GM11168 (cell line): ENCODE measurements at regions not wholly inside any gene's neighbourhood (a gene's known extent, or its start where the extent isn't known, plus 50 kb on each side); places are given as distances from the start of the nearest gene placed in this dataset.

Experiments used
- in situ Hi-C: fragments of 300-500 bp; cut with MboI; formaldehyde crosslinking; loops from one replicate; pipeline ENCODE4 v1.12.0; 2022; ENCODE audit warnings: low sequenced_read_pairs; ENCODE audit not compliant: unreplicated experiment

DNA sequence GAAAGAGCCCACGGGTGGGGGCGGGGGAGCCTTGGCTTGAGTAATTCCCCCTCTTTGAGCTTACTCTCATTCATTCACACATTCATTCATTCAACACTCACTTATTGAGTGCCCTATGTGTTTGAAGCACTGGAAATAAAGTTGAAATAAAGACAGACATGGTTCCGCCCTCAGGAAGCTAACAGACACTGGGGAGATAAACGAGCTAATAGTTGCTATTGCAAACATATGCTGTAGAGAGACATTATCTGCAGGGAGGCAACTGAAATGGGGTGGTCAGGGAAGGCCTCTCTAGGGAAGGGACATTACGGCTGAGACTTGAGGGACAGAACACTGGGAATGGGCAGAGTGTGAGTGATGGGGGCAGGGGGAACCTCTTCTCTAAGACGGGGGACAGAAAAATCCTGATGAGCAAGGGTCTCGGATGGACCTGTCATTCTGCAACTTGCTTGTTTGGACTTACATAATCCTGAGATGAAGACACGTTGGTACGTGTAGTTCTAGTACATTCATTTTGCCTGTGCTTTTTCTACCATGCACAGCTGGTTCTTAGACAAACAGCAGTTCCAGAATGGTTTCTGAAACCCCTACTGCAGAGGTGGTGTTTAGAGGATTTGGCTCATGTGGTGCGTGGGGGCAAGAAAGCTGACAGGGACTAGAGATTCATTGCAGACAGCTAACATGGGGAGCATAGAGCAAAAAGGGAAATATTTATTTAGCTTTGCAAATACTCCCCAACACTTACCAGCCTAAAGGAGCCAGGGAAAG is 71.1 kb upstream of the BLCAP start:
- in situ Hi-C loops: no loop called here

DNA sequence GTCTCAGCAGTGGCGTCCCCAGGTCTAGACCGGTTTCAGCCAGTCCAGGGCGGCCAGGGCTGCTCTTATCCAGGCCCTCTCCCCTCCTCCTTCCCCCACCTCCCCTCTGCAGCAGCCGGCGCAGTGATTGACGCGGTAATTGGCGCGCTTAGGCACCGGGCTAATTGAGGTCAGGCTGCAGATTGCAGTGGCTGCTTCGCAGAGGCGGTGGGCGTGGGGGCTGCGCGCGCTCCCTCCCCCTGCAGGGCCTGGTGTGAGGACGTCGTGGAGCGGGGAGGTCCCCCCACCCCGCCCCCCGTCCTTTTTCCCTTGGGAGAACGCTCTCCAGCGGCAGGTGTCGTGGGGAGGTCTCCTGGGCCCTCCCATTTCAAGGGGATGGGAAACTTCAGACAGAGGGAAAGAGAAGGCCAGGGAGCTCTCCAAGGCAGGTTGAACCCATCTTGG is 70.4 kb upstream of the BLCAP start:
- in situ Hi-C loops: no loop called here

DNA sequence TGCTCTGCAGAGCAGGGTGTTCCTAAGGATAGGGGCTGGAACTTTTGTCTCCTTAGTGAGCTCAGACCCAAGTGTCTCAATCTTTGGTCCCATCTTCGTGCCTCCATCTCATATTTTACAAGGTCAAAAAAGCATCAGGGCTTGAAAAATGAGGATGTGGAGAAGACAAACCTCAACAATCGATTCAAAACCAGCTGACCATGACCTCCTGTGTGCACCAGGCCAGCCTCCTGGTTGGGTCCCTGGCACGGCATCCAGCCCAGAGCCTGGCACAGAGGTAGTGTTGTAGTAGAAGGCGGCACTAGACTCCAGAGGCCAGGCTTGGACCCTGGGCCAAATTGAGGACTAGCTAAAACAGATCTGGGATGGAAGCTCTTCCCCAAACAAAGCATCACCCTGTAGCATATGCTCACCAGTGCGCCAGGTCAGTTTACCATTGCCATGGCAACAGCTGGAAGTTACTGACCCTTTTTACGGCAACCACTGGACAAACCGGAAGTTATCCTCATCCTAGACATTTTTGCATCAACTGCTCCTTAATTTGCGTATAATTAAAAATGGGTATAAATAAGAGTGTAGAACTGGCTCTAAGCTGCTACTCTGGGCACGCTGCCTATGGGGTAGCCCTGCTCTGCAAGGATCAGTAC is 69.3 kb upstream of the BLCAP start:
- in situ Hi-C loops: no loop called here

GRCh38 chr20:37596168-37596567 is 68.5 kb upstream of the BLCAP start:
- in situ Hi-C loops: no loop called here

- in situ Hi-C loops: no loop called here
These were observed 66.0 kb upstream of the BLCAP start for GRCh38 chr20:37593710-37594109.

GRCh38 chr20:37590938-37591490 is 63.3 kb upstream of the BLCAP start:
- in situ Hi-C loops: no loop called here

- in situ Hi-C loops: no loop called here
These were observed 58.4 kb upstream of the BLCAP start for GRCh38 chr20:37586078-37586477.

GRCh38 chr20:37584238-37584807 is 56.6 kb upstream of the BLCAP start:
- in situ Hi-C loops: no loop called here

DNA sequence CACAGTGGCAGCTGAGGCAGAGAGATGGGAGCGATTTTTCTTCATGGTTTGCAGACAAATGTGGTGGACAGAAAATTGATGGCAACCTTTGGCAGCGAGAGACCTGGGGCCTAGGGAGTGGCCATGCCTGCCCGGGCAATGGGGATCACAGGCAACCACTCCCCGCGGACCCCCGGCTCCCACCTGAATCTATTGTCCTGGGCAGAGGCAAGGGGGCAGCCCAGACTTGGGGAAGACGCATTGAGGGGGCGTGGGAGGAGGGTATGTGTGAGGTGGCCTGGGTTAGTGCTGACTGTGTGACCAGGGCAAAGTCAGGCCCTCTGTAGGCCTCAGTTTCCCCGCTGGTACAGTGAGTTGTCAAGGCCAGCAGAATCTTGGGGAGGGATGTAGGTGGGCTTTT is 53.6 kb upstream of the BLCAP start:
- in situ Hi-C loops: no loop called here

- in situ Hi-C loops: no loop called here
These were observed 52.4 kb upstream of the BLCAP start for GRCh38 chr20:37580069-37580468.

GRCh38 chr20:37579106-37579505 is 51.4 kb upstream of the BLCAP start:
- in situ Hi-C loops: loop anchor here (5.0 kb wide), 1 partner anchor 413 kb away; no protein-coding TSS in a partner anchor

GRCh38 chr20:37577981-37578380 is 50.3 kb upstream of the BLCAP start:
- in situ Hi-C loops: loop anchor here (5.0 kb wide), 1 partner anchor 414 kb away; no protein-coding TSS in a partner anchor
